Right lobe of liver (tissue), 4 donors: ENCODE measurements at regions not wholly inside any gene's neighbourhood (a gene's known extent, or its start where the extent isn't known, plus 50 kb on each side); places are given as distances from the start of the nearest gene placed in this dataset.

Experiments
- POLR2A ChIP-seq: fragments of 450-650 bp; IDR thresholded peaks from one replicate; pipeline ENCODE4 v1.6.1; 2017; ENCODE audit warnings: antibody characterized with exemption, mild to moderate bottlenecking
- TF ChIP-seq, protein P1 (sequence below), 4 donors: fragments of 200-600 bp in 3 of 4; fragments of 450-650 bp in 1 of 4; IDR thresholded peaks; one replicate each; pipeline versions ENCODE4 v1.5.1 to v1.8.0; 2016 to 2022; ENCODE audit warnings: antibody characterized with exemption in 4 of 4, mild to moderate bottlenecking in 2 of 4
- donor health status: DM: no; HTN: no; CAD: no.
- donor health status: DM: no; HTN: no; CAD: no.
- donor health status: DM: no; HTN: yes; CAD: no.

DNA sequence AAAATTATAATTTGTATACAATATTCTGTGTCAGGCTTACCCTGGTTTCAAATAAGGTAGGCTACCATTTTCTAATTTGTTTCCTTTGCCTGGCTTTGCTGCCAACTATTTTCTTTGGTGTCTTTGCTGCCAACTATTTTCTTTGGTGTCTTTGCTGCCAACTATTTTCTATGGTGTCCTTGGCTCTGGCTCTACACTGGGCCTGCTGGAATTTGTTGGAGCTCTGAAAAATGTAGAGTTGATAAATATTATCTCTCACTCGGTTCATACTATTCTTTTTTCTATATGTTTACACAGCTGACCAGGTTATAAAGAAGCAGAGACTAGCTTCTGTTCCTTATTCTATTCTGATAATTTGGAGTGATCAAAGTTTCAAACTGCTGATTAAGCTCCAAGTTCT lies 768.0 kb upstream of the PHF14 start:
- TF ChIP-seq, protein P1, sequence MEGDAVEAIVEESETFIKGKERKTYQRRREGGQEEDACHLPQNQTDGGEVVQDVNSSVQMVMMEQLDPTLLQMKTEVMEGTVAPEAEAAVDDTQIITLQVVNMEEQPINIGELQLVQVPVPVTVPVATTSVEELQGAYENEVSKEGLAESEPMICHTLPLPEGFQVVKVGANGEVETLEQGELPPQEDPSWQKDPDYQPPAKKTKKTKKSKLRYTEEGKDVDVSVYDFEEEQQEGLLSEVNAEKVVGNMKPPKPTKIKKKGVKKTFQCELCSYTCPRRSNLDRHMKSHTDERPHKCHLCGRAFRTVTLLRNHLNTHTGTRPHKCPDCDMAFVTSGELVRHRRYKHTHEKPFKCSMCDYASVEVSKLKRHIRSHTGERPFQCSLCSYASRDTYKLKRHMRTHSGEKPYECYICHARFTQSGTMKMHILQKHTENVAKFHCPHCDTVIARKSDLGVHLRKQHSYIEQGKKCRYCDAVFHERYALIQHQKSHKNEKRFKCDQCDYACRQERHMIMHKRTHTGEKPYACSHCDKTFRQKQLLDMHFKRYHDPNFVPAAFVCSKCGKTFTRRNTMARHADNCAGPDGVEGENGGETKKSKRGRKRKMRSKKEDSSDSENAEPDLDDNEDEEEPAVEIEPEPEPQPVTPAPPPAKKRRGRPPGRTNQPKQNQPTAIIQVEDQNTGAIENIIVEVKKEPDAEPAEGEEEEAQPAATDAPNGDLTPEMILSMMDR (IDR thresholded peaks at IDR 0.05), result no peak
- TF ChIP-seq POLR2A, result no peak
